Stimulated activated CD4-positive, alpha-beta T cell treated with anti-CD3 and anti-CD28 coated beads, Interleukin-1b, Interleukin-23, amount 100 ng/mL, for 1 hour (primary cell): ENCODE measurements at regions not wholly inside any gene's neighbourhood (a gene's known extent, or its start where the extent isn't known, plus 50 kb on each side); places are given as distances from the start of the nearest gene placed in this dataset.

ENCODE experiments used
- DNase-seq, 2 donors: peaks; one replicate each; pipeline ENCODE4 v3.0.0-alpha.2; 2020; ENCODE audit warnings: low read depth in 2 of 2

DNA sequence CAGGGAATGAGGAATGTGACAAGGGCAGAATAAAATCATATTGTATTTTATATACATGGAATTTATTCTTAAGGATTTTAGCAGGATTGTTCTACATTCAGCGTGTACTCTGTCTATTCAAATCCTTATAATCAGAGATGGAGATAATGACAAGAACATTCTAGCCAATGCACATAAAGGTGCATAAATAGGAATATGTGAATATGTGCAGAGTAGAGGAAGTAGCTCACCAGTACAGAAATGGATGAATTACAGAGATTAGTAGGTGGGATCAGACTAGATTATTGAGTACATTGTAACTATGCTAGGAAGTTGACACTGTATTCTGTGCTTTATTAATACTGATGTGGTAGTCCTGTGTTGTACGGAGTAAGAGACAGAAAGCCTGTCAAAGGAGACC lies 1308.8 kb downstream of the FAM181B start:
- no peak for DNase-seq

DNA sequence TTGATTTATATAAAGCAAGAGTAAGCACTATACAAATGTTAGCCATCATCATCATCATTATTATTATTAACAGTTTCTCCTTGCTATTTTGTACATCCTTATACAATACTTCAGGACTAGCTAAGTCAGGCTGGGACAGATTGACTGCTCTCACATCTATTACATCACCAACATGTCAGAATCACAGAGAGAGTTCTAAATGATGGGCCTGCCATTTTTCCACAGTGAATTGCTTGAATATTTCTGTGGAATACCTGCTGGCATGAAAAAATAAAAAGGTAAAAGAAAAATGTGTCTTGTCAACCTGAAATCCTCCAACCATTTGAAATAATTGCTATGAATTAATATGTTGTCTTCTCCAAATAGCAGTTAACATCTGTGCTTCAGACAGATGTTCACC lies 1311.3 kb downstream of the FAM181B start:
- no peak for DNase-seq

DNA sequence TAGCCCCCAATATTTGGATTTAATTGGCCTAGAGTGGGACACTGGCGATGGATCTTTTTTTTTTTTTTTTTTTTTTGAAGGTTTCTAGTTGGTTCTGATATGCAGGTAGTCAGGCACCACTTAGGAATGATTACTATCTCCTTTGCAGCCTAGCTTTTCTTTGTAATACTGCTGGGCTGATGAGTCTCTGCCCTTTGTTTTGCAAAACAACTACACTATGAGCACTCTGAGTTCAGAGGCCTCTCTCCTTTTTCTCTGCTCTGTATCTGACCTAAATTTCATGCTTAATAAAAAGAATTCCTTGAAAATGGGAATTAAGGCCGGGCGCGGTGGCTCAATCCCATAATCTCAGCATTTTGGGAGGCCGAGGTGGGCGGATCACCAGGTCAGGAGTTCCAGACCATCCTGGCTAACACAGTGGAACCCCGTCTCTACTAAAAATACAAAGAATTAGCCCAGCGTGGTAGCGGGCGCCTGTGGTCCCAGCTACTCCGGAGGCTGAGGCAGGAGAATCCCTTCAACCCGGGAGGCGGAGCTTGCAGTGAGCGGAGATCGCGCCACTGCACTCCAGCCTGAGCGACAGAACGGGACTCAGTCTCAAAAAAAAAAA lies 1312.3 kb downstream of the FAM181B start:
- DNase-seq = no peak

DNA sequence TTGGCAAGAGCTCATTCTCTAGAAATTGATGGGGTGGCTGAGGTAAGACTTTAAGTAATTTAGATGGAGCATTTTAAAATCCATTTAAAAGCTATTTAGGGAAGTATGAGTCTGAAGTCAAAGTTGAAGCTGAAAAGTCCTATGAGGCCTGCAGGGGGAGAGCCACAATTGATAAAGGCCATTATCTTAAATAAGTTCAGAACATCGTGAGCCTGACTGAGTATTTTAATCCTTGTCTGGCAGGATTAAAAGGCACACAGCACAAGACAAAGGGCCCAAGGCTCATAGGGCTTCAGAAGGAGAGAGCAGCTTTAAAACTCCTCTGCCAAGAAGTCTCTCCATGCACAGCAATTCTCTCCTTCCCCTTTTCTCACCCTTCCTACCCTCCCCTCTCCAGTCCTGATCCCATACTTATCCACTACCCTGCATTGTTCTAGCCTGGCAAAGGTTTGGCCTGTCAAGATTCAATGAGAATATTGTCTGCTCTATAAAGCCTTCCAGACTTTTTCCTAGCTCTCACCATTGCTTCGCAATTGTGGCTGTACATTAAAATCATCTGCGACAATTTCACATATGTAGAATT lies 1312.9 kb downstream of the FAM181B start:
- DNase-seq = no peak

DNA sequence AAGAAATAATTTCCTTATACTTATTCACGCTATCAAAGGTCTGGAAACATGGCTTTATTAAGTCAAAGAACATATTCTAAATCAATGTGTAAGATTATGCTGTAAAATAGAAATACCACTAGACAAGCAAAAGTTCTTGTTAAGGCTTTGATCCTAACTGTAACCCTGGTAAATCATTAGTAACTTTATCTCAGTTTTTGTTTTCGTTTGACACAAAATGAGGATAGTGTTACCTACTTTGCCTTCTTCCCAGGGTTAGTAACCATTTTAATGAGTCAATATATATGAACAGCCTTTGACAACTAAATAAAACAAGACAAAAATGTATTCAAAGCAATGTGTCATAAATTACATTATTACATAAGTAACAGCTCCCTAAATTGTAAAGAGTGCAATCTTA lies 1336.3 kb downstream of the FAM181B start:
- DNase-seq = no peak

DNA sequence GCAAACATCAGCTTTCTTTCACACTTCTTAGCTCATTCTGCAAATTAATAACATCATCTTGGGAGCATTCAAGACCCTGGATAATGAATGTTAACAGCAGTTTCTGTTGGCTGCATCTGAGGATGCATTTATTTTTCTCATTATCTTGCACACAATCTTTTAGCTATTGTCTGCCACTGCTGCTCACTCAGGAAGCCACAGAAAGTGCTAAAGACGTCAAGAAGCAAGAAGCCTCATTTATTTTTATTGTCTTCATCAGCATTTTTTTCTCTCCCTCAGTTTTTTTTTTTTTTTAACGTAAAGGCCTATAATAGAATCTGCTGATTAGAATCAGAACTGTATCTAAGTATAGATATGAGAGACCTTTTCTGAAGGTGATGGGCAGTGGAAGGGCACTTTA lies 1339.4 kb downstream of the FAM181B start:
- no peak for DNase-seq

DNA sequence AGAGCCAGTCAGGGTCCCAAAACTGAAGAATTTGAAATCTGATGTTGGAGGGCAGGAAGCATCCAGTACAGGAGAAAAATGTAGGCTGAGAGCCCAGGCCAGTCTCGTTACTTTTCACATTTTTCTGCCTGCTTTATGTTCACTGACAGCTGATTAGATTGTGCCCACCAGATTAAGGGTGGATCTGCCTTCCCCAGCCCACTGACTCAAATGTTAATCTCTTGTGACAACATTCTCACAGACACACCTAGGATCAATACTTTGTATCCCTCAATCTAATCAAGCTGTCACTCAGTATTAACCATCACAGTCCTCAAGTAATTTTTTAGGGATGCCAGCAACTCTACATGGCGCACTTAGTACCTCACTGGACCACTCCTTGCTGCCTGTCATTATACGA lies 1345.3 kb downstream of the FAM181B start:
- no peak for DNase-seq

DNA sequence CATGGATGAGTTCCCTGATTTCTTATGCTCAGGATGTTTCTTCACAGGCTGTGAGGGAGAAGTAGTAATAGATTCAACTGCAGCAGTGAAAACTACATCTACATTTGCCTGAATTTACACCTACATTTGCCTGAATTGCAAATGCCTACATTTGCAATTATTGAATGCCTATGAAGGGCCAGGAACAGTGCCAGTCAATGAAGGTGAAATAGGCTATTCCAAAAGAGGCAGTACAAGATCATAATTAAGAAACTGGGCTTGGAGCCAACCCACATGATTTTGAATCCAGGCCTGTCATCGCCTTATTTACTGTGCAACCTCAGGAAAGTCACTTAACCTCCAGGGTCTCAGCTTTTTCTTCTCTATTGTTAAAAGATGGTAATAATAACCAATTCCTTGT lies 1353.3 kb downstream of the FAM181B start:
- DNase-seq = no peak

DNA sequence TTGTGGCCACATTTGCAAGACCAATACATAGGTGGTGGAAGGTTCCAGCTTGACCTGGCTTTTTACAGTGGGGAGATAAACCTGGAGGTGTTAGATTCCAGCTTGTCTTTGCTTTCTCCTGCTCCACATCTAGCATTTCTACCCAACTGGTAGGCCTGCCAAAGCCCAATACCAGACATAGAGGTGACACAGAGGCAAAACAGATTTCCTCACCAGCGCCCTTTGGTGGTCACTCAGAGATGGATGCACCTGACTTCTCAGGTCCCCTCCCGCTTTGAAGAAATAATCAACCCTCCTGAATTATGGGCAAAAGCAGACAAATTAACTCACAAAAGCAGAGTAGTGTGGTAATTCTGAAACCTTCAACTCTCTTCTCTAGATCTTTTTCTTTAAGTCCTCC lies 1356.2 kb downstream of the FAM181B start:
- no peak for DNase-seq

DNA sequence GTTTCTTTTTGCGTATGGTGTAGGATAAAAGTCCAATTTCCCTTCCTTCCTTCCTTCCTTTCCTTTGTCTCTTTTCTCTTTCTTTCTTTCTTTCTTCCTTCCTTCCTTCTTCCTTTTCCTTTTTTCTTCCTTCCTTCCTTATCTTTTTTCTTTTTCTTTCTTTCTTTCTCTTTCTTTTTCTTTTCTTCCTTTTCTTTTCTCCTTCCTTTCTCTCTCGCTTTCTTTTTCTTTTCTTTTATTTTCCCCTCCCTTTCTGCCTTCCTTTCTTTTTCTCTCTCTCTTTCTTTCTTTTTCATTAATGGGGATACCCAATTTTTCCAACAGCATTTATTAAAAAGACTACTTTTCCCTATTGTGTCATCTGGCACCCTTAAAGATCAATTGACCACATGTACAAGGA lies 1359.7 kb downstream of the FAM181B start:
- DNase-seq = no peak

DNA sequence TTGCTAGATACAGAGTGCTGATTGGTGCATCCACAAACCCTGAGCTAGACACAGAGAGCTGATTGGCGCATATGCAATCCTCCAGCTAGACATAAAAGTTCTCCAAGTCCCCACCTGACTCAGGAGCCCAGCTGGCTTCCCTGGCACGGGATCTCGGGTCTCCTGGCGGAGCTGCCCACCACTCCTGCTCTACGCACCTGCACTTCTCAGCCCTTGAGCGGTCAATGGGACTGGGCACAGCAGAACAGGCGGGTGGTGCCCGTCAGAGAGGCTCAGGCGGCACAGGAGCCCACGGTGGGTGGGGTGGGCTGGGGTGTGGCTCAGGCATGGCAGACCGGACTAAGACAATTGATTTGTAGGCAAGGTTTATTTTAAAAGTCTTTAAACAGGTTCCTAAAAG lies 1365.5 kb downstream of the FAM181B start:
- no peak for DNase-seq

DNA sequence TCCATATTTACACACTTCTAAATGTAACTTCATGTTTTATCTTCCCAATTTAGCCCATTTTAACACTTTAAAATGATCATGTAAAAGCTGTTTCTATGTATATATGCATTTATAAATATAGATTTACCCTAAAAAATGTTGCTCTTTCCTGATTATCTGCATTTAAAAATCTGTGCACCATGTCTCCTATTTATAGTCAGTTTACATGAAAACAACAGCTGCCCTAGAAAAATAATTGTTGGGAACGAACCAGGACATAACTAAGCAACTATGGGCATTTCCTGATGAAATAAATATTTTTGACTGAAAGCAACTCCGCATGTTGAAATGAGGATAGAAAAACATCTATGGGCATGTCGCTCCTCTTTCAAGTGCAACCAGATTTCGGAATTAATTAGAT lies 1368.2 kb downstream of the FAM181B start:
- no peak for DNase-seq

DNA sequence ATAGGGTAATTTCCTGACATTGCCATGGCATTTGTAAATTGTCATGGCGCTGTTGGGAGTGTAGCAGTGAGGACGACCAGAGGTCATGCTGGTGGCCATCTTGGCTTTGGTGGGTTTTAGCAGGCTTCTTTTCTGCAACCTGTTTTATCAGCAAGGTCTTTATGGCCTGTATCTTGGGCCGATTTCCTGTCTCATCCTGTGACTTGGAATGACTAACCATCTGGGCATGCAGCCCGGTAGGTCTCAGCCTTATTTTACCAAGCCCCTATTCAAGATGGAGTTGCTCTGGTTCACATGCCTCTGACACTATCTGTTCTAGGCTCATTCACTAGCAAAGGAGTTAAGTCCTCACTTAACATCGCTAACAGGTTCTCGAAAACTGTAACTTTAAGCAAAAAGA lies 1374.2 kb downstream of the FAM181B start:
- no peak for DNase-seq

DNA sequence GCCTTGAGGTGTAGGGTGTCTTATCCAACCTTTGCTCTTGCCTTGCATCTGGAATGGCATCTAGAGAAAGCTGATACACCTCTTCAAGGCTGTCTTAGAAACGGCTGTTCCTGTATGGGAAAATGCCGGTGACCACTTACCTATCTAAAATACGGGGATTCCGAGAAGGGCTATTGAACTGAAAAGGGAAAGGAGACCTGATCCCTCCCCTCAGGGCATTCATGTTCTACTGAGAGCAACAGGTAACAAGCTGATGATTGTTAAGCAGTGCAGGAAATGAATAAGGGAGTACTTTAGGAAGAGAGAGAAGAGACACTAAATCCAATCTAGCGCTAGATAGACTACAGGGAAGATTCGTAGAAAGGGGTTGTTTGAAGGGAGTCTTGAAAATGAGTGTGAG lies 1388.1 kb downstream of the FAM181B start:
- no peak for DNase-seq

DNA sequence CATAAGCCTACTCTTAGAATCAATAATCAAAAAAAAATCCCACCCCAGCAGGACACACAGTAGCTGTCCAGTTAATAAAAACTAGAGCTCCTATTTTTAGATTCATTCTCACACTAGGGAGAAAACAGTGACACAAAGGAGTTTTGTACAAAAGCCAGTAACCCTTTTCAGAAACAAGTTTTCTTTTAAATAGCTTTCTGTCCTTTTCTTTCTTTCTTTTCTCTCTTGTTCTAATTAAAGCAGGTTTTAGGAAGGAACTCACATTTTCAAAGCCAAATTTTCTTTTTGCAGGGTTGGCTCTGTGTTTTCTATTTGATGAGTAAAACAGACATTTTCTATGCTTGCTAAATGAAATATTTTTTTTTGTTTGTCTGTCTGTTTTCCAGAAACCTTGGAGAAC lies 1390.7 kb downstream of the FAM181B start:
- no peak for DNase-seq

DNA sequence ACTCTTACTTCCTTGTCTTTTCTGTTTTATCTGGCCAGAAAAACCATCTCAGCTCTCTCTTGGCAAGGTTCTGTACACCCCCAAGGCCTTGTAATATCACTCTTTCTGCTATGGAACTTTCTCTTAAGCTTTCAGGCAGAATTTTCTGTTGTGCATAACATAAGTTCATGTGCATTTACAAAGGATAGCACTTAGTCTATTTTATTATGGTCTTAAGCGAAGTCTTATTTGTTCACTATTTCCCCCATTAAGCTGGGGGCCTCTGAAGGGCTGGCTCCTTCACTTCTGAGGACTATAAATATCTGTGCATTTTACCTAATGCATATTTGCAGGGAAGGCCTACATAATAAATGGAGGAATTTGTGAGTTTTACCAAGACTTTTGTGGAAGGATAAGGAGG lies 1393.4 kb downstream of the FAM181B start:
- no peak for DNase-seq

DNA sequence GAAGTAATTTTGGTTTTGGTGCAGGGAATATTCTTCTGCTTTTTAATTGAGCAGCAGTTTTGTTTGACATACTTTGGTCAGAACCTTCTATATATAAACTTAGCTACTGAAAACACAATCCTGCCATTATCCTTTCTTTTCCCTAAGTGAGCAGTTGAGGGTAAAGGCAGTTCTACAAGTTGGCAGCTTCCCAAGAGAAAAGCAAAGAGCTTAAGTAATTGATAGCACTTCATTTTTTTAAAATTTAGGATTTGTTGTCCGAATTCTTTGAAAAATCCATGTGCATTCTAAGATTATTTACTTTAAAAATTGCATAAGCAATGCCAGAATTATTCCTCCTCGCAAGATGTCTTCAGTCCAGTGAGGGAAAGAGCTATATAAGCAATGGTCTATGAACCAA lies 1394.1 kb downstream of the FAM181B start:
- DNase-seq = no peak

DNA sequence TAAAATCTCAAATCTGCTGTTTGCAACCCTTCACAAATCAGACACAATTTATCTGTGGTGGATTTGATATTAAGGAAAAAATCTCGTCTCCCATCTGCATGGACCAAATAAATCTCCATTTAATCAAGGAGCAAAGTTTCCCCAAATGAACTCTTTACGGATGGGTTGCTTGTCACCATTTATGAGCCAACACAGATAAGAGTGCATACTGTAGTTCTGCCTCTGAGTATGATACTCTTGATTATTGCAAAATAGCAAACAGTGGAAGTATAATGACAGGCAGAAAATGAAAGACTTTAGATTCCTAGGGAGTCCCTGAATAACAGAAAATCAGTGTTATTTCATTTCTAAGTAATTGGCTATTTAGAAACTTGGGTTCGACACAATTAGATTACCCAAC lies 1395.9 kb downstream of the FAM181B start:
- no peak for DNase-seq

DNA sequence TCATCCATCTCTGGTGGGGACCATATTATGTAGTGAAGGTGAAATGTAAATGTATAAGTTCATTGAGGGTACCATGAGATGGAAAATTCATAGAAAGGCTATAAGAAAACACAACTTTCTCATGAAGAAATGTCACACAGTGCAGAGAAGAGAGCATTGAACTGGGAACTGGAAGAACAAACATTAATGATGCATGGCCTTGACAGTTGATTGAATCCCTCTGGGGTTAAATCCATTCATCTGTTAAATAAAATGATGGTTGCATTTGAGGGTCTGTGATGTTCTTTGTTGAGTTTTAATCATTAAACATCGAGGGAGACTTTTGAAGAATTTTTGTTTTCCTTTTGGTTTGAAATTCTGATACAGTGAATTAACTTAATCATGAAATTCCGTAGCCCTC lies 1401.4 kb downstream of the FAM181B start:
- no peak for DNase-seq

DNA sequence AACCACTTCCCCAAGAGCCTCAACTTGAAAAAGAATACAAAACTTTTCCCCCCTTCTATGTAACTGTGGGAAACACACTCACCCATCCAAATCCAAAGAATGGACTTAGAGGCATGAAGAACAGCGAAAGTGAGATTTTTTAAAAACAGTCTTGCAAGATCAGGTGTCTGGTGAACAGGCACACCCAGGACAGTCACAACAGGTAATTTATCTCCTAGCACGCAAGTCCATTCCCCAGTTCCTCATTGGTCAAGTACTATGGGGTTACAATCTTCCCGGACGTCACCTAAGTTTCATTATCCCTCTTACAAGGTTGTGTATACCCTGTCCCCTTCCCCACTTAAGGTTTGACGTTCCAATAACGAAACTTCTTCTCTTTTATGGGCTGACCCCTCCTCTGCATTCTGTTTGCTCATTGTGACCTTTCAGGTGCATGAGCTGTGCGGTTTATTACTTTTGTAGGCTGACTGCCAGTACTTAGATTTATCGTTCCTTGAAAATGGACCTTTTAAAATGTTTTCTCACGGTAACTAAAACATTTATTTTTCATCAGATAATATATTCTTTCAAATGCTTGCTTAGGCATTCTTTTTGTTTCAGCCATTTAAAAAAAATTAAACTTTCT lies 1401.9 kb downstream of the FAM181B start:
- no peak for DNase-seq

DNA sequence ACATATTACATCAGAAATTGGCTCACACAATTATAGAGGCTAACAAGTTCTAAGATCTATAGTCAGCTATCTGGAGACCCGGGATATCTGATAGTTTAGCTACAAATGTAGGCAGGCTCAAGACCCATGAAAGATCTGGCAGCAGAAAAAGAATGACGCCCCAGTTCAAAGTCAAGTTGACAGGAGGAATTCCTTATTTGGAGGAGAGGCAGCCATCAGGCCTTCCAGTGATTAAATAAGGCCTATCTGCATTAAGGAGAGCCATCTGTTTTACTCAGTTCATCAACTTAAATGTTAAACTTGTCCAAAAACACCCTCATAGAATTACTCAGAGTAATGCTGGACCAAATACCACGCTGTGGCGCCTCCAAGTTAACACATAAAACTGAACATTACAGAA lies 1402.6 kb downstream of the FAM181B start:
- no peak for DNase-seq

DNA sequence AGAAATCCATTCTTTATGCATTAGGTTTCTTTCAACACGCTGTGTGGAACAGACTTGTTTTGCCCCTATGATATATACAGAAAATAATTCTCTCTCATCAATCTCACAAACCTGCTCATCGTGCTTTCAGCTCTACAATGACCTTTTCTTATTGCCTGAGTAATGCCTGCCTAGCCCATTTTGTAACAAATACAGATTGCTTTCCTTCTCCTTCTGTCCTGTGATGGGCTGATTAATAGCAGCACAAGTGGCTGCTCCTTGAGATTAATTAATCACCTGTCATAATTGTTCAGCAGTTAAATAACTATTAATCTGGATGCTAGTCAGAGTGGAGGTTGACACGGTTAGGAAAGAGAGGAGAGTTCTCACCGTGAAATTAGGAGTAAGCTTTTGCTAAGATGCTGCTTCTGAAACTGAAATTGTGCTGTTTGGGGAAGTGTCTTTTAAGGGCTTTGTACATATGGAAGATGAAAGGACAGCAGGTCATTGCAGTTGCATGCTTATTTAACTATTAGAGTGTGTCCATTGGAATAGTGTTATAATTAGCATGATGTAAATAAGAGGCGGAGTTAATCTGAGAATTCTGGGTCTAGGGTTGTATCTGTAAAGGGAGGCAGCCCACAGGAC lies 1430.5 kb downstream of the FAM181B start:
- no peak for DNase-seq

DNA sequence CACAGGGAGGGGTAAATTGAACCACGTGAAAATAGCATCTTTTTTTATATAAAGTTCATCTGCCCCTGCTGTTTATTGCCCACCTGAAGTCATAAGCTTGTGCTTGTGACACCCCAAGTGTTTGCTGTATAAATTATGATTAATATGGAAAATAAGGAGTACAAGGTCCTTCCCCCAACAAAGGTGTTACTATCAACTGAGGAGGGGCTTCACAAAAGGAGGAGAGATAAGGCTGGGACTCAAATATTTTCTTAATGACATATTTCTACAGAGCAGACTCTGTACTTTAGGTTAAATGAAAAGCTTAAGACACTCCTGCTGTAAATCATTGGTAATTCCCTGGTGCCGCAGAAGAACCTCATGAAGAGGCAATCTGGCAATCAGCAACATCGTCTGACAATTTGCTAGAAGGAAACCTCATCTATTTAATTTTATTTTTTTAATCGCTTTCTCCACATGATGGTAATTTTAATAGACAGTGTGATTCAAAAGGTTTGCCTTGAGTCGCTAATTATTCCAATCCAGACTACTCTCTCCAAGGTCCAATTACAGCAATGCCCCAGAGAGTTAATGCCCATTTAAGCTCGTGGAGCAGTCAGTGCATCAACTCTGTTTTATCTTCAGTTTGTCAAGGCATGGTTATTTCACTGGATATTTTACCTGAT lies 1432.4 kb downstream of the FAM181B start:
- no peak for DNase-seq
